Suprapubic skin (tissue), 4 donors: ENCODE measurements at regions not wholly inside any gene's neighbourhood (a gene's known extent, or its start where the extent isn't known, plus 50 kb on each side); places are given as distances from the start of the nearest gene placed in this dataset.

Experiments
- CTCF ChIP-seq, 2 donors: fragments of 200-600 bp in 1 of 2; fragments of 450-650 bp in 1 of 2; sonication (generic) in 1 of 2; IDR thresholded peaks; one replicate each; pipeline ENCODE4 v1.5.1; 2016 to 2019; ENCODE audit warnings: antibody characterized with exemption in 2 of 2, mild to moderate bottlenecking in 1 of 2, moderate library complexity in 1 of 2
- POLR2A ChIP-seq, 2 donors: fragments of 450-650 bp; IDR thresholded peaks; one replicate each; pipeline ENCODE4 v1.6.1; 2017; ENCODE audit warnings: antibody characterized with exemption in 2 of 2, mild to moderate bottlenecking in 2 of 2, moderate library complexity in 2 of 2
- POLR2AphosphoS5 ChIP-seq, 3 donors: sonication (generic); formaldehyde crosslinking; IDR thresholded peaks; one replicate each; pipeline ENCODE4 v1.6.1; 2017; ENCODE audit warnings: antibody characterized with exemption in 3 of 3

DNA sequence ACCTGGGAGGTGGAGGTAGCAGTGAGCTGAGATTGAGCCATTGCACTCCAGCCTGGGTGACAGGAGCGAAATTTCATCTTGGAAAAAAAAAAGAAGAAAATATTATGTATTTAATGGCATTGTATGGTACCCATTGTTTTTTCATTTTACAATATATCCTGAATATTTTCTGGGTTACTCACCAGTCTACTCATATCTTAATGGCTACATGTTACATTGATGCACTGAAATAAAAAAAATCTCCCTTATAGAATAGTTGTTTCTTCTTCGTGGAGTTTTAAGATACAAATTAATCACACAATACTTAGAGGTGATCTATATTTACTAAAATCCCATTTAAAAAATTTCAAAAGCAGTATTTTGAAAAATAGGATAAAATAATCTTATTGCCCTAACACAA, 66.3 kb upstream of the XPO1 start:
- no peak for TF ChIP-seq POLR2A (IDR thresholded peaks at IDR 0.05)
- no peak for TF ChIP-seq CTCF (IDR thresholded peaks at IDR 0.05)
- no peak for TF ChIP-seq POLR2AphosphoS5 (IDR thresholded peaks at IDR 0.05)
